Stimulated activated CD8-positive, alpha-beta memory T cell treated with anti-CD3 and anti-CD28 coated beads, Interleukin-12 subunit alpha, Interleukin-12 subunit beta, amount 100 ng/mL, for 24 hours (primary cell): ENCODE measurements at regions not wholly inside any gene's neighbourhood (a gene's known extent, or its start where the extent isn't known, plus 50 kb on each side); places are given as distances from the start of the nearest gene placed in this dataset.

Experiments
- DNase-seq: peaks from one replicate; pipeline ENCODE4 v3.0.0-alpha.2; 2020; ENCODE audit errors: extremely low read depth

GRCh38 chr19:28936001-28936400, 276.9 kb downstream of the UQCRFS1 start:
- no peak for DNase-seq

- DNase-seq = no peak
Measured at GRCh38 chr19:28934631-28935030, 278.3 kb downstream of the UQCRFS1 start.

- DNase-seq = no peak
Measured at GRCh38 chr19:28933039-28933438, 279.9 kb downstream of the UQCRFS1 start.

- DNase-seq = no peak
Measured at GRCh38 chr19:28932446-28932845, 280.5 kb downstream of the UQCRFS1 start.

GRCh38 chr19:28929006-28929405, 283.9 kb downstream of the UQCRFS1 start:
- no peak for DNase-seq

- DNase-seq = no peak
Measured at GRCh38 chr19:28927456-28927855, 285.5 kb downstream of the UQCRFS1 start.

GRCh38 chr19:28920269-28921066, 292.5 kb downstream of the UQCRFS1 start:
- no peak for DNase-seq

GRCh38 chr19:28917621-28918020, 295.3 kb downstream of the UQCRFS1 start:
- no peak for DNase-seq

- DNase-seq = no peak
Measured at GRCh38 chr19:28915737-28916460, 297.1 kb downstream of the UQCRFS1 start.

- no peak for DNase-seq
Measured at GRCh38 chr19:28915202-28915601, 297.7 kb downstream of the UQCRFS1 start.

- no peak for DNase-seq
Measured at GRCh38 chr19:28914173-28914572, 298.8 kb downstream of the UQCRFS1 start.

GRCh38 chr19:28913626-28914025, 299.3 kb downstream of the UQCRFS1 start:
- DNase-seq = no peak

- no peak for DNase-seq
Measured at GRCh38 chr19:28908941-28909340, 304.0 kb downstream of the UQCRFS1 start.

- DNase-seq = no peak
Measured at GRCh38 chr19:28907534-28907933, 305.4 kb downstream of the UQCRFS1 start.

GRCh38 chr19:28905996-28906395, 307.0 kb downstream of the UQCRFS1 start:
- no peak for DNase-seq

GRCh38 chr19:28899703-28900102, 313.2 kb downstream of the UQCRFS1 start:
- no peak for DNase-seq

GRCh38 chr19:28898249-28898648, 314.7 kb downstream of the UQCRFS1 start:
- no peak for DNase-seq

- no peak for DNase-seq
Measured at GRCh38 chr19:28889941-28890670, 322.8 kb downstream of the UQCRFS1 start.

GRCh38 chr19:28887920-28888618, 324.9 kb downstream of the UQCRFS1 start:
- DNase-seq = no peak

GRCh38 chr19:28886708-28887107, 326.2 kb downstream of the UQCRFS1 start:
- no peak for DNase-seq

GRCh38 chr19:28885965-28886364, 327.0 kb downstream of the UQCRFS1 start:
- DNase-seq = no peak
